ENCODE measurements at regions not wholly inside any gene's neighbourhood (a gene's known extent, or its start where the extent isn't known, plus 50 kb on each side); places are given as distances from the start of the nearest gene placed in this dataset.

- TF ChIP-seq, protein P1, sequence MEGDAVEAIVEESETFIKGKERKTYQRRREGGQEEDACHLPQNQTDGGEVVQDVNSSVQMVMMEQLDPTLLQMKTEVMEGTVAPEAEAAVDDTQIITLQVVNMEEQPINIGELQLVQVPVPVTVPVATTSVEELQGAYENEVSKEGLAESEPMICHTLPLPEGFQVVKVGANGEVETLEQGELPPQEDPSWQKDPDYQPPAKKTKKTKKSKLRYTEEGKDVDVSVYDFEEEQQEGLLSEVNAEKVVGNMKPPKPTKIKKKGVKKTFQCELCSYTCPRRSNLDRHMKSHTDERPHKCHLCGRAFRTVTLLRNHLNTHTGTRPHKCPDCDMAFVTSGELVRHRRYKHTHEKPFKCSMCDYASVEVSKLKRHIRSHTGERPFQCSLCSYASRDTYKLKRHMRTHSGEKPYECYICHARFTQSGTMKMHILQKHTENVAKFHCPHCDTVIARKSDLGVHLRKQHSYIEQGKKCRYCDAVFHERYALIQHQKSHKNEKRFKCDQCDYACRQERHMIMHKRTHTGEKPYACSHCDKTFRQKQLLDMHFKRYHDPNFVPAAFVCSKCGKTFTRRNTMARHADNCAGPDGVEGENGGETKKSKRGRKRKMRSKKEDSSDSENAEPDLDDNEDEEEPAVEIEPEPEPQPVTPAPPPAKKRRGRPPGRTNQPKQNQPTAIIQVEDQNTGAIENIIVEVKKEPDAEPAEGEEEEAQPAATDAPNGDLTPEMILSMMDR (IDR thresholded peaks at IDR 0.05) = no peak
- no peak for TF ChIP-seq ZFX (IDR thresholded peaks at IDR 0.05; ENCODE audit: borderline replicate concordance)
- H3K27ac ChIP-seq = no peak overlapping the region
Observed at GRCh38 chr6:166774292-166774691, 147.2 kb upstream of the RPS6KA2 start.

DNA sequence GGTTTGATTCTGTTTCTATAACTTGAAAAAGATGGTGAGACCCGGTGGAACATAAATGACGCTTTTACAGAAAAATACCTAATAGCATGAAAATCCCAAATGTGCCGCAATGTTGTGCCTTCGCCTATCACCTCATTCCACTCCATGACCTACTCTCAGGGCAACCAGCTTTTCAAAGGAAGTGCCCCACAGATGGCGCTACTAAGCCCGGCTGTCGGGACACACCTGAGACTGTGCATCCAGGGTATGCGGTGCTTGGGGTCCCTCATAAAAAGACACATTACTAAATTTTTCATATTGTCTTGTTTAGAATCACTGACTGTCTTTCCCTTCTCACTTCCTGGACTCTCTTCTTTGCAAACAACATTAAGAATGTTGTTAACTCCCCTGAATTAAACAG, 145.5 kb upstream of the RPS6KA2 start:
- no peak for TF ChIP-seq ZFX (IDR thresholded peaks at IDR 0.05; ENCODE audit: borderline replicate concordance)
- TF ChIP-seq, protein P1 (IDR thresholded peaks at IDR 0.05) = peak; percentile 23; the same call in 1 of the 2 replicates
- no peak overlapping the region for H3K27ac ChIP-seq

DNA sequence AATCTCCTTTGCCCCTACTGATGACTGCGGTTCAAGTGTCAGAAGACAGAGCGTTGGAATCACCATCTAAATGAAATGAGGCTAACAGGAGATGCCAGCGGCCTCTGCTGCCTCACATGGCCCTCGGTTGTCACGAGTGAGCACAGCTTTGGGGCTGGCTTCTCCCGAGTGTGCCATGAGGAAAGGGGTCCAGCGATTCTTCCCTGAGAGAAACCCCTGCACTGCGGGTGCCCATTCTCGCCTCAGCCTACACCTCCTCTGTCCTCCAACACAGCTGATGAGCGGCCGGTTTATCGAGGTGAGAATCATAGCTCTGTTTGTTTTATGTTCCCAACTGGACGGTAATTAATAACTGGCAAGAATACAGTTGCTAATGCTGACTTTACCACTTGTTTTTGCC, 144.7 kb upstream of the RPS6KA2 start:
- H3K27ac ChIP-seq = no peak overlapping the region
- TF ChIP-seq ZFX (IDR thresholded peaks at IDR 0.05; ENCODE audit: borderline replicate concordance) = no peak
- TF ChIP-seq, protein P1 (IDR thresholded peaks at IDR 0.05) = no peak

DNA sequence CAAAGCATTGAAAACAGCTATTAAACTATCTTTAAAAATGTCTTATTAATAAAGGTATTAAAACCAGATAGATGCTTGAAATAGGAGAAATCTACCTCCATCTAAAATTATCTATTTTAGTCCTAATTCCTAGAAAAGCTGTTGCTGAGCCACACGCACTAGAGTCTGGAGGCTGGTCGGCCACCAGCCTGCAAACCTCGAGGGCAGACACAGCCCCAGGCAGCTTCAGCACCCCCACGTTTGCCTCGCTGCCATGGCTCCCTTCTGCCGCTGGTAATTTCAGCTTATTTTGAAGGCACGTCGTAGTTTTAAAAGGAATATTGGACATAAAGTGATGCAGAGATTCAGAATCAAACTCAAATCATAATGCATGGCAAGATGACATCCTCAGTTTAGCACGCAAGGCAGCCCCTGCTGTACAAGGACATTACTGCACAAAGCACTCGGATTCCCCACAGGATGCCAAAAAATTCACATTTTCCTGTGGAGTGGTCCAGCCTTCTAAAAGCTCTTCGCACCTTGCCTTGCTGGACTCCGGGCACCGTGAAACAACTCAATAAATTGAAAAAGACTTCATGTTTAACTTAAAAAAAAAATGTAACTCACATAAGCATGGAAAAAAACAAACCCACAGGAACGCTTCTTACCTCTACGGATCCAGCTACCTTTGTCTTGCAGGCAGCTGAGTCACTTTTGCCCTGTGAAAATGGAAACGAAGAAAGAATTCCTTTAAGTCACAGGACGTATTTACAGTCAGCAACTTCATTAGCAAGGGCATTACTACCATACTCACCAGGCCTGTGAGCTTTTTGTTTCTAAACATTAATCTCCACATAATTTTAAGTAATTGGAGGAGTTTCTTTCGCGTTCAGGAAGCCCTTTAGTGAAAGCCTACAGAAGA, 143.4 kb upstream of the RPS6KA2 start:
- H3K27ac ChIP-seq = no peak overlapping the region
- TF ChIP-seq ZFX (IDR thresholded peaks at IDR 0.05; ENCODE audit: borderline replicate concordance) = no peak
- TF ChIP-seq, protein P1 (IDR thresholded peaks at IDR 0.05) = no peak

DNA sequence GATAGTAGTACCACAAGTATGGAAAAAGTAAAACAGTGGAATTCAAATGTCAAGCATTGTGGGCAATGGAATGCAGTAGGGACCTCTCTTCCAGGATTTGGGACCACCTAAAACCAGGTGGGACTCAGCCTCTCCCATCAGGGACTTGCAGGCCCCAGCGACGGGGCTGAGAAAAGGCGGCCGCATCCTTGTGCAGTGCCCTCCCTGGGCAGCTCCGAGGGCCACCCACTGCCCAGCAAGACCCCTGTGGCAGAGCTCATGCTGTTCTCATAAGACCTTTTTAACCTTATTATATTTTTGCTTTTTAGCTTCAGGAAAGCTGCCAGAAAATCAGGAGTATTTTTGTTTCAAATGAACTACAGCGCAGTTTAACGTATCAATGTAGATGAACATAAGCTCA, 142.6 kb upstream of the RPS6KA2 start:
- TF ChIP-seq, protein P1 (IDR thresholded peaks at IDR 0.05) = no peak
- TF ChIP-seq ZFX (IDR thresholded peaks at IDR 0.05; ENCODE audit: borderline replicate concordance) = no peak
- H3K27ac ChIP-seq = no peak overlapping the region

DNA sequence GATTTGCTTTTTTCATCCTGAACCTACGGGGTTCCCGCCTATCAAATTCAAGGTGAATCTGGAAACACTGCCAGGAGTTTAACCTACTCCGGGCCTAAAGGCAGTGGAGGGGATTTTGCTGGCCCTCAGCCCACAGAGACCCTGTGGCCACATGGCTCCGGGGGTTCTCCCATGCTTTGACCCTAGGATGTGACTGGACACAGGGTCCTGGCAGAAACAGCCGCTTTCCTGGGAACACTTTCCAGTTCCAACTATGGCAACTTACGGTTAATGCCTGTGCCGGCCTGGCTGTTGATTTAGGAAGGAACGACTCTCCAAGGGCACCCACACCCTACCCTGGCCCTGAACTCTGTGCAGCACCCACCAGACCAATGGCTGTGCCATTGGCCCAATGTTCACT, 141.7 kb upstream of the RPS6KA2 start:
- TF ChIP-seq, protein P1 (IDR thresholded peaks at IDR 0.05) = no peak
- no peak for TF ChIP-seq ZFX (IDR thresholded peaks at IDR 0.05; ENCODE audit: borderline replicate concordance)
- no peak overlapping the region for H3K27ac ChIP-seq

- H3K27ac ChIP-seq = no peak overlapping the region
- no peak for TF ChIP-seq ZFX (IDR thresholded peaks at IDR 0.05; ENCODE audit: borderline replicate concordance)
- TF ChIP-seq, protein P1 (IDR thresholded peaks at IDR 0.05) = no peak
Observed at GRCh38 chr6:166767230-166767629, 140.2 kb upstream of the RPS6KA2 start.

Data from 22Rv1 (cell line).